ENCODE measurements at regions not wholly inside any gene's neighbourhood (a gene's known extent, or its start where the extent isn't known, plus 50 kb on each side); places are given as distances from the start of the nearest gene placed in this dataset.
A peak's percentile ranks its signal among the peaks of the same experiment; 100 is the strongest.

DNA sequence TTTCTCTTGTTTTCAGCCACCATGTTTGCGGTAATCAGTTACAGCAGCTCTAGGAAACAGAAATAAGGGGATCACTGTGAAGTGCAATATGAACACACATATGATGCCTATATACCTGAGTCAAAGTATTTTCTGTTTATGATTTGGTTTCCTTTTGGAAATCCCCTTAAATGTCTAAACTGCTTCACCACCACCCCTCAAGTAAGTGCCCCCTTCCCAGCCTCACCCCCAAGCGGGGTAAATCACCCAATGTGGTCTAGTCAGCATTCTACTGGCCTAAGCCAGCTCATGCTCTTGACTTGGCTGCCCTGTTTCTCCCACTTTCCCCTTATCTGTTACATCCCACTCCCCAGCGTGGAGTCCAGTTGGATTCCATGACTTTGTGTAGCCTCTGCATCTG, 176.5 kb downstream of the QDPR start:
- Mint-ChIP-seq H3K27me3 (no peaks in the 10 kb centered on the region), H3K4me3 (no peak overlapping the region), H3K36me3 (ENCODE audit: insufficient read depth) (peaks cover 6% of the 10 kb centered on the region), H3K4me1 (peaks cover 22% of the 10 kb centered on the region), H3K27ac (ENCODE audit: low read depth) (peak overlapping the region; percentile 82), H3K9me3 (no peaks in the 10 kb centered on the region)
- DNase-seq (ENCODE audit: low spot score in 2 of 2) (no peak), ATAC-seq (replicated peaks; ENCODE audit: extremely low read depth, poor library complexity, severe bottlenecking) (no peak)

DNA sequence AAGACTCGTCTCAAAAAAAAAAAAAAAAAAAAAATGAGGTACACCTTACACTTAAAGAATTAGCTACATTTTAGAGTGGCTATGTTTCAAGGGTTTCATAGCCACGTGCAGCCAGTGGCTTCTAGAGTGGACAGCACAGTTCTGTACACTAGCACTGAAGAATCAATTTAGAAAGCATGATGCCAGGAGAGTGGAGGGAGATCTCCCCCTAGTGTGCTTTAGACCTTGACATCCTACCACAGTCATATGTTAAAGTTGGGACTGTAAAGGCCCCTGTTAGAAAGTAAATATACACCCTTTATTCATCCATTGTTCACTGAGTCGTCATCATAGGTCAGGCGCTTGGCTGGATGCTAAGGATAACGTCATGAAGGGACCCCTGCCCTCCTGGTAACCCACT, 179.4 kb downstream of the QDPR start:
- no peak overlapping the region for H3K27ac Mint-ChIP-seq (ENCODE audit: low read depth)
- H3K4me1 Mint-ChIP-seq: peaks cover 20% of the 10 kb centered on the region
- no peaks in the 10 kb centered on the region for H3K27me3 Mint-ChIP-seq
- H3K4me3 Mint-ChIP-seq: no peak overlapping the region
- ATAC-seq (replicated peaks; ENCODE audit: extremely low read depth, poor library complexity, severe bottlenecking): no peak
- no peak for DNase-seq (ENCODE audit: low spot score in 2 of 2)
- peaks cover 6% of the 10 kb centered on the region for H3K36me3 Mint-ChIP-seq (ENCODE audit: insufficient read depth)
- no peaks in the 10 kb centered on the region for H3K9me3 Mint-ChIP-seq

DNA sequence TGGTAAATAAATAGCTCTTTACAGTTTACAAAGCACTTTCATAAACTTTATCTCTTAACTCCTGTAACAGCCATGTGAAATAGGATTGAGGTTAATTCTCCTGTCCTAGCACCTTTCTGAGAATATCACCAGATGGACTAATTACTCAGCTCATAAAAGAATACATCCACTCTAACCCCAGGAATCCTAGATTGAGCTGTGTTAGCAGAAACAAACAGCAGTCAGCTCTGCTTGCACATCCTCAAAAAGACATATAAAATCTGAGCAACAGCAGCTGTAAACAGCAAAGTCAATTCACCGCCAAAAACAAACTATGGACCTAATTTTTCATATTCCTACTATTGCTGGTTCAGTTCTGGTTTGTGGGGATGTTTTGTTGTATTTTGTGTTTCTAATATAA, 182.8 kb downstream of the QDPR start:
- Mint-ChIP-seq H3K27ac (ENCODE audit: low read depth) (no peak overlapping the region), H3K27me3 (no peaks in the 10 kb centered on the region), H3K9me3 (no peaks in the 10 kb centered on the region), H3K36me3 (ENCODE audit: insufficient read depth) (peaks cover 1% of the 10 kb centered on the region), H3K4me1 (no peaks in the 10 kb centered on the region), H3K4me3 (no peak overlapping the region)
- DNase-seq (ENCODE audit: low spot score in 2 of 2): no peak
- ATAC-seq (replicated peaks; ENCODE audit: extremely low read depth, poor library complexity, severe bottlenecking): no peak

DNA sequence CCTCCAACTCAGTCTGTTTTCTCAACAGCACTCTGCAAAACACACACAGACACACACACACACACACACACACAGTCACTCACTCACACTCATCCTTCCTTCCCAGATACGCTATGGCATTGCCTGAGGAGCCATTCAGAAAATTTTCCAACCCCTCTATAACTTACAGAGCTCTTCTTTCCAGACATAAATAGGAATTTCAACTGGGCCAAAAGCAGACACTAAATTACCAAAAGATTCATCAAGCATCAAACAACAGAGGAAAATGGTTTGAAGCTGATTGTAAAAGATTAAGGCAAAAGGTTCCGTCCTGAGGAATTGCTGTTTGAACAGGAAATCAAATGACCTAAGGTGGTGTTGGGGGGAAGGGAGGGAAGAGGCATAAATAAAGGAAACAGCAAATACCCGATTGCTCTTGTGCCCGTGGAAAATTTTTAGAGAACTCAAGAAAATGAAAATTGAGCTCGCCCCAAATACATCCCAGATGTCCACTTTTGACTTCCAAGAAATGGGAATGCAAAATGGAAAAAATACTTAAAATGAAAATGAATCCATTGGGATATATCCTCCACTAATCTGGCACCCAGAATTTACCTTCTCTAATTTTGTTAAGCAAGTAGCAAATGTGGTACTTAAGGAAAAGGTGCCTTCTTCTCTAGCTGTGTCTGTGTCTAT, 183.6 kb downstream of the QDPR start:
- ATAC-seq (replicated peaks; ENCODE audit: extremely low read depth, poor library complexity, severe bottlenecking) (no peak), DNase-seq (ENCODE audit: low spot score in 2 of 2) (no peak)
- Mint-ChIP-seq H3K27me3 (no peaks in the 10 kb centered on the region), H3K36me3 (ENCODE audit: insufficient read depth) (peaks cover 1% of the 10 kb centered on the region), H3K9me3 (no peaks in the 10 kb centered on the region), H3K4me1 (no peaks in the 10 kb centered on the region), H3K27ac (ENCODE audit: low read depth) (no peak overlapping the region), H3K4me3 (no peak overlapping the region)

DNA sequence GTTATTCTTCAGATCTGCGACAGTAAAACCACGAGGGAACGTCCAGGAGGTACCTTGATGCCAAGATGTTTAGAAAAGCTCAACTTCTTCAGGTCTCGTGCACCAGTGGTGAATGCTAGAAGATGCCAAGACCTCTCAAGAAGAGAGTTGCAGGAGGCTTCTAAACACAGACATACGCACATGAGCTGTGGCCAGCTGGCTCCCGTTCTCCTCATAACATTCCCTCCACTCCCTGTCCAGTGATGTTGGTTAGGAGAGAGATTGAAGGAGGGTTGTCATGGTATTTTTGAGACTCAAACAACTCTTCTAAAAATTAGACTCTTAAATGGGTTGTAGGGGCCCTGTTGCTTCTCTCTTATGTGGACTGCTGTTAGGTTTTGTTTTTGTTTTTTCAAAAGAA, 184.3 kb downstream of the QDPR start:
- Mint-ChIP-seq H3K9me3 (no peaks in the 10 kb centered on the region), H3K27ac (ENCODE audit: low read depth) (no peak overlapping the region), H3K36me3 (ENCODE audit: insufficient read depth) (peaks cover 1% of the 10 kb centered on the region), H3K27me3 (no peaks in the 10 kb centered on the region), H3K4me1 (no peaks in the 10 kb centered on the region), H3K4me3 (no peak overlapping the region)
- DNase-seq (ENCODE audit: low spot score in 2 of 2): no peak
- no peak for ATAC-seq (replicated peaks; ENCODE audit: extremely low read depth, poor library complexity, severe bottlenecking)

DNA sequence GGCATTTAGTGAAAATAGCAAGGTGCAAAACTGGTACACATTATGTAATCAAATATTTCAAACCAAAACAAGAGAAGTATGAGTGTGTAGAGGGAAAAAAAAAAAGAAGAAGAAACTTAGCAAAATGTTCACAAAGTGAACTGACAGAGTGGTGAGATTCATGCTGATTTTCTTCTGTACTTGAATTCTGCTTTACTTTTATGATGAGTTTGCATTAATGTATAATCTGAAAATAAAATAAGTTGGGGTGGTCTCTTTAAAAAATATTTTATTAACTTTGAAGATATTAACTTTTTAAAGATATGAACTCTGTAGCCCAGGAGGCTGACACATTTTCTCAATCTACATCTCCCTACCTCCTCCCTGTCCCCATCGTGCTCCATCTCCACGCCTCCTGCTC, 185.1 kb downstream of the QDPR start:
- DNase-seq (ENCODE audit: low spot score in 2 of 2) (no peak), ATAC-seq (replicated peaks; ENCODE audit: extremely low read depth, poor library complexity, severe bottlenecking) (no peak)
- no peaks in the 10 kb centered on the region for H3K27me3 Mint-ChIP-seq
- H3K4me1 Mint-ChIP-seq: no peaks in the 10 kb centered on the region
- no peaks in the 10 kb centered on the region for H3K9me3 Mint-ChIP-seq
- no peak overlapping the region for H3K4me3 Mint-ChIP-seq
- peaks cover 1% of the 10 kb centered on the region for H3K36me3 Mint-ChIP-seq (ENCODE audit: insufficient read depth)
- H3K27ac Mint-ChIP-seq (ENCODE audit: low read depth): no peak overlapping the region

DNA sequence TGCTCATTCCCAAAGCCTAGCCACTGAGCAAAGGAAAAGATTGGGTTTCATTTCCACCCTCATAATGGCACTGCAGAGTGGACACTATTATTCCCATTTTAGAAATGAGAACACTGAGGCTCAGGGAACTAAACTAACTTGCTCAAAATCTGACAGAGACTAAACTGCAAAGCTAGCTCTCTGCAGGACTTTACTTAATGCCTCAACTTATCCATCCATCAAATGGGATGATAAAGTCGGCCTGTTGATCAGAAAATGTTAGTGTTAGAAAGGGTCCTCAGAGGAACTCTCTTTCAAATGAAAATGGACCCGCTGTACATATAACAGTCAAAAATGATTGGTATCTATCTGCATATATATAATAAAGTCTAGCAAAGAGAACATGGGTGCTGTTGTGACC, 186.8 kb downstream of the QDPR start:
- DNase-seq (ENCODE audit: low spot score in 2 of 2) (no peak), ATAC-seq (replicated peaks; ENCODE audit: extremely low read depth, poor library complexity, severe bottlenecking) (no peak)
- Mint-ChIP-seq H3K9me3 (no peaks in the 10 kb centered on the region), H3K4me3 (no peak overlapping the region), H3K36me3 (ENCODE audit: insufficient read depth) (peaks cover 1% of the 10 kb centered on the region), H3K4me1 (no peaks in the 10 kb centered on the region), H3K27me3 (no peaks in the 10 kb centered on the region), H3K27ac (ENCODE audit: low read depth) (no peak overlapping the region)

DNA sequence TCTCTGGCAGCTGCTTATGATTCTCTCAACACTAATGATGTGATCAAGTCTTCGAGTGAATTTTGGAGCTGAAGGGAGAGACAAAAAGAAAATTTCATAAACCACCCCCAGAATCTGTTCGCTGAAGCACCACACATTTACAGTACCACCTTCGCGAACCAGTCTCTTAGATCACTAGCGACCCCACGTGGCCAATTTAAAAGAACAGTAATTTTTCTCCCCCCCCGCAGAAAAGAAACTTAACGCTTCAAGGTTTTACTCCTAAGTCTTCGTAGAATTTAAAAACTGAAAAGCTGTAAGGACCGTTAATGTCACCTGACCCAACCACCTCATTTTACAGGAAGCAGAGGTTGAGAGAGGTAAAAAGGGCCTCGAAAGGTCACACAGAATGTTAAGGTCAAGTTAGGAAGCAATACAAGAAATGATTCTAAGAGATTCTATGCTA, 187.5 kb downstream of the QDPR start:
- Mint-ChIP-seq H3K4me1 (no peaks in the 10 kb centered on the region), H3K4me3 (no peak overlapping the region), H3K36me3 (ENCODE audit: insufficient read depth) (peaks cover 1% of the 10 kb centered on the region), H3K9me3 (no peaks in the 10 kb centered on the region), H3K27ac (ENCODE audit: low read depth) (no peak overlapping the region), H3K27me3 (no peaks in the 10 kb centered on the region)
- DNase-seq (ENCODE audit: low spot score in 2 of 2) (no peak), ATAC-seq (replicated peaks; ENCODE audit: extremely low read depth, poor library complexity, severe bottlenecking) (no peak)

DNA sequence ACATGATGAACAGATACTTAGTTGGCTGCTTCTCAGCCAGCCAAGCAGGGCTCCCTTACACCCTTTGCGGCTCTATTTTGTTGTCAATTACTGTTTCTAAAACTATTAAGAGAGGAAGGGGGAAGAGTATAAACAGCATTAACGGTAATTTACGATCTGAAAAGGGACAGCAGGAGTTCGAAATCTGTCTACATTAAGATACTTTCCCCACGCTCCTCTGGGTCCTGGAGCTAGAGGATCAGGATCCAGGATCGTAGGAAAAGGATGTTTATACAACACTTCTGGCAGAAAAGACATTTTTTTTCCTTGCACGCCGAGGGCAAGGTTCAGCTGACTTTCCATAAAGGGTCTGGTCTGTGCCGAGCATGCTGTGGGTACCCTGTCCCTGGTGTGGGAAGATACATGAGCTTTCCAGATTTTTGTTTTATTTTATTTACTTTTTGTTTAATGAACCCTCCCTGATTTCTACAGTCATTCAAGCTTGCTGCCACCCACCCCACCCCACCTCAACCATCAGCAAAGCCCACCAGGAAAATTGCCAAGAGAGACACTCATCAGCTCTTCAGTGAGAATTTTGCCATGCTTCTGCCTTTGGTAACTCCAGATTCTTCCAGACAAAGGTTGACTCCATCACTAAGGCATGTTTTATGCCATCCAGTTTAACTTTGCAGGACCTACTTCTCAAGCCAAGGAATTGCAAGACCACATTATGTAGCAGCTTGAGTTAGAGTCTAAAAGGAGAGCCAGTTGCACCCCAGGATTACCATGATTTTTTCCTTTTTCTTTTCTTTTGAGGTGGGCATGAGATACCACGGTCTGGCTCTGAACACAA, 188.1 kb downstream of the QDPR start:
- Mint-ChIP-seq H3K36me3 (ENCODE audit: insufficient read depth) (peaks cover 1% of the 10 kb centered on the region), H3K9me3 (no peaks in the 10 kb centered on the region), H3K4me1 (no peaks in the 10 kb centered on the region), H3K27me3 (no peaks in the 10 kb centered on the region), H3K4me3 (no peak overlapping the region), H3K27ac (ENCODE audit: low read depth) (no peak overlapping the region)
- DNase-seq (ENCODE audit: low spot score in 2 of 2) (no peak), ATAC-seq (replicated peaks; ENCODE audit: extremely low read depth, poor library complexity, severe bottlenecking) (no peak)

DNA sequence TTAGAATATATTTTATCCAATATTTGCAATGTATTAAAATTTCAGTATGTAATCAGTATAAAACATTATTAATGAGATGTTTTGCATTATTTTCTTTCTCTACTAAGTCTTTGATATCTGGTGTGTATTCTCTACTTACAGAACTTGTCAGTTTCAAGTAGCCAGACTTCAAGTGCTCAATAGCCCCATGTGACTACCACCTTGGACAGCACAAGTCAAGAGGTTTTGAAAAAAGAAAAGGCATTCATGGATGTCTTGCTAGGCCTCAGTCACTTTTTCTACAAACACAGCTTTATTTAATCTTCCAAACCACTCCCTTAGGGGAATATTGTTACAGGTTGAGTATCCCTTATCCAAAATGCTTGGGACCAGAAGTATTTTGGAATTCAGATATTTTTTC, 189.4 kb downstream of the QDPR start:
- no peak overlapping the region for H3K27ac Mint-ChIP-seq (ENCODE audit: low read depth)
- no peak overlapping the region for H3K4me3 Mint-ChIP-seq
- H3K27me3 Mint-ChIP-seq: peaks cover under 1% of the 10 kb centered on the region
- peaks cover 1% of the 10 kb centered on the region for H3K36me3 Mint-ChIP-seq (ENCODE audit: insufficient read depth)
- no peaks in the 10 kb centered on the region for H3K4me1 Mint-ChIP-seq
- H3K9me3 Mint-ChIP-seq: no peaks in the 10 kb centered on the region
- DNase-seq (ENCODE audit: low spot score in 2 of 2) (no peak), ATAC-seq (replicated peaks; ENCODE audit: extremely low read depth, poor library complexity, severe bottlenecking) (no peak)

DNA sequence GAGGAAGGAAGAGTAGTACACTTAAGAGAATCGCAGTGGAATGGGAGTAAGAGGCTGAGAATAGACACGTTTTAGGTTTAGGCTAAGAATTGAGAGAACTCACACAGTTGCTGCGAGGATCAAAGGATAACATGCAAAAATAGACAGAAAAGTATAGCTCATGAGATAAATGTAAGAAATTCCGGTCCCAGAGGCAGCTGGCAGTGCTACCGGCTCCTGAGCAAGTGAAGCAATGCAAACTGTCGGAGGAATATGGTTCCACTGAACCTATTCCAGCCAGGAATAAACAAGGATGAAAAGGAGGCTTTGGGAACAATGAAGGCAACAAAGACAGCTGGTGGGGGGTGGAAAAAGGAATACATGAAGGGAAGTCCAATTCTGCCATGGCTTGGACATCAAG, 191.8 kb downstream of the QDPR start:
- Mint-ChIP-seq H3K4me3 (no peak overlapping the region), H3K9me3 (no peaks in the 10 kb centered on the region)
- DNase-seq (ENCODE audit: low spot score in 2 of 2): no peak

DNA sequence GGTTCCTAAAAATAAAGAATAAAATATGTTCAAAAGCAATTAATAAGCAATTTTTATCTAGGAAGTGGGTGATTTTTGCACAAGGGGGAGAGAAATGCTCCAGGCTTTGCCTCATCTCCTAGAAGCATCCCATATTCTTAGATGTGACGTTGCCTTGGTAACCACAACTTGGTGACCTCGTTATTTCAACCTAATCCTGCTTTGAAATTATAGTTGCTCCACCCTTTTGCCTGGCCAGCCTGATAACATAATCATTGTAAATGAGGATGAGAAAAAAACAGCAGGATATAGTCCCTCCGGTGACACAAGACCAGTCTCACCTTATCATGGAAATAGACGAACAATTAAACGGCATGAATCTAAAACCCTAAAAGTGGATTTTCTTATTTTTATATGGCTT, 194.4 kb downstream of the QDPR start:
- H3K27ac Mint-ChIP-seq (ENCODE audit: low read depth): no peak overlapping the region
- H3K36me3 Mint-ChIP-seq (ENCODE audit: insufficient read depth): no peaks in the 10 kb centered on the region

More for the DNA sequence above, 191.8 kb downstream of the QDPR start:
- Mint-ChIP-seq H3K36me3 (ENCODE audit: insufficient read depth) (no peaks in the 10 kb centered on the region), H3K4me1 (no peaks in the 10 kb centered on the region), H3K27me3 (peaks cover 21% of the 10 kb centered on the region), H3K27ac (ENCODE audit: low read depth) (no peak overlapping the region)
- ATAC-seq (replicated peaks; ENCODE audit: extremely low read depth, poor library complexity, severe bottlenecking): no peak

DNA sequence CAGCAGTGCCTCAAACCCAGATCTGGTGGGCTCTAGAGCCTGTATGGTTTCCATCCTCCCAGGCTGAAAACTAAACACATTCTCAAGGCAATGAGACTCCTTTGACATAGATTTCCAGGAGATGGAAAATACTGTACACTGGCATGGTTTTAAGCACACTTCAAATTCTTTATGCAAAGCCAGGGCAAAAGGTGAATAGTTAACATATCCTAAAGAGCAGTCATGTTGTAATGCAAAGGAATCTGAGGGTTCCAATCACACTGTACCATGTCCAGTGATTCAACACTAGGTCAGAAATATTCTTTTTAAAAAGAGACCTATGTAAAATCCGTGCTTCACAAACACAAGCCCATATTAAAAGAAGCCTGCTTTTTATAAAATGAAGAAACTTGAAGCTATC, 195.3 kb downstream of the QDPR start:
- no peak for ATAC-seq (replicated peaks; ENCODE audit: extremely low read depth, poor library complexity, severe bottlenecking)

More for the DNA sequence above, 194.4 kb downstream of the QDPR start:
- Mint-ChIP-seq H3K9me3 (no peaks in the 10 kb centered on the region), H3K4me3 (no peak overlapping the region), H3K27me3 (peaks cover 21% of the 10 kb centered on the region), H3K4me1 (no peaks in the 10 kb centered on the region)
- no peak for DNase-seq (ENCODE audit: low spot score in 2 of 2)
- no peak for ATAC-seq (replicated peaks; ENCODE audit: extremely low read depth, poor library complexity, severe bottlenecking)

More for the DNA sequence above, 195.3 kb downstream of the QDPR start:
- H3K36me3 Mint-ChIP-seq (ENCODE audit: insufficient read depth): no peaks in the 10 kb centered on the region
- peaks cover 21% of the 10 kb centered on the region for H3K27me3 Mint-ChIP-seq
- H3K4me1 Mint-ChIP-seq: no peaks in the 10 kb centered on the region
- H3K9me3 Mint-ChIP-seq: no peaks in the 10 kb centered on the region
- DNase-seq (ENCODE audit: low spot score in 2 of 2): no peak
- no peak overlapping the region for H3K4me3 Mint-ChIP-seq
- no peak overlapping the region for H3K27ac Mint-ChIP-seq (ENCODE audit: low read depth)

Data from central memory CD8-positive, alpha-beta T cell (primary cell).